B cell (primary cell): ENCODE measurements at regions not wholly inside any gene's neighbourhood (a gene's known extent, or its start where the extent isn't known, plus 50 kb on each side); places are given as distances from the start of the nearest gene placed in this dataset.

ENCODE experiments used
- ATAC-seq: fragments of 200-7000 bp; cut with Tn5 transposase; one replicate; pipeline ENCODE4 v1.10.0; 2021; ENCODE audit warnings: low read depth, mild to moderate bottlenecking, moderate number of reproducible peaks, moderate library complexity
- CTCF ChIA-PET: fragments of 350-600 bp; sonication (Branson Sonifier 250); formaldehyde crosslinking; loops from one replicate; lab custom pipeline; 2021; ENCODE audit warnings: antibody characterized with exemption, inconsistent platforms; lab: Charles Lee
- POLR2A ChIA-PET: fragments of 350-600 bp; sonication (Branson Sonifier 250); formaldehyde crosslinking; loops from one replicate; lab custom pipeline; 2021; ENCODE audit warnings: antibody characterized with exemption; lab: Charles Lee
- DNase-seq: peaks from one replicate; pipeline ENCODE4 v3.0.0; 2013
- H2AFZ ChIP-seq: 2 replicates; pipeline ENCODE4 v1.6.1; 2012; ENCODE audit warnings: mild to moderate bottlenecking, low read depth, low read length; ENCODE audit not compliant: insufficient read depth, poor library complexity, severe bottlenecking
- H3K27ac ChIP-seq, 2 donors: 1 replicate in 1 of 2; 2 replicates in 1 of 2; pipeline ENCODE4 v1.5.1; 2012 to 2013; ENCODE audit warnings: low read length in 2 of 2, mild to moderate bottlenecking in 2 of 2, moderate library complexity in 1 of 2
- H3K27me3 ChIP-seq, 4 experiments: fragments of 200-600 bp in 1 of 4; sonication (generic) in 1 of 4; replicated peaks in 1 of 4; 1 replicate in 2 of 4; 2 replicates in 2 of 4; pipeline versions ENCODE4 v1.6.1 to v1.7.0; 2013 to 2016; ENCODE audit warnings: low read length in 3 of 4, mild to moderate bottlenecking in 2 of 4, mixed read lengths in 1 of 4, moderate library complexity in 1 of 4; ENCODE audit not compliant: insufficient read depth in 4 of 4, control insufficient read depth in 3 of 4; ENCODE audit errors: control extremely low read depth in 1 of 4
- H3K36me3 ChIP-seq, 2 experiments: replicated peaks in 1 of 2; 1 replicate in 1 of 2; 2 replicates in 1 of 2; pipeline versions ENCODE4 v1.6.1 to v1.7.1; 2013; ENCODE audit warnings: low read length in 1 of 2; ENCODE audit not compliant: insufficient read depth in 2 of 2, control insufficient read depth in 1 of 2; ENCODE audit errors: control extremely low read depth in 1 of 2, extremely low read depth in 1 of 2
- H3K4me1 ChIP-seq, 2 donors: fragments of 200-600 bp in 1 of 2; sonication (generic) in 1 of 2; 1 replicate in 1 of 2; 2 replicates in 1 of 2; pipeline versions ENCODE4 v1.5.1 to v1.6.1; 2013 to 2017; ENCODE audit warnings: low read length in 2 of 2; ENCODE audit not compliant: control insufficient read depth in 2 of 2, insufficient read depth in 2 of 2
- H3K4me2 ChIP-seq: replicated peaks from 2 replicates; pipeline ENCODE3; 2012; ENCODE audit warnings: mild to moderate bottlenecking, low read depth, low read length; ENCODE audit not compliant: poor library complexity, severe bottlenecking
- H3K4me3 ChIP-seq, 5 experiments: fragments of 200-600 bp in 1 of 5; sonication (generic) in 1 of 5; 1 replicate in 3 of 5; 2 replicates in 2 of 5; pipeline versions ENCODE4 v1.5.1 to v1.7.0; 2011 to 2016; ENCODE audit warnings: low read length in 4 of 5, mild to moderate bottlenecking in 4 of 5, low read depth in 2 of 5, control low read depth in 1 of 5, moderate library complexity in 1 of 5; ENCODE audit not compliant: insufficient read depth in 1 of 5; ENCODE audit errors: control extremely low read depth in 1 of 5, extremely low read depth in 1 of 5
- H3K79me2 ChIP-seq: fragments of 200-600 bp; sonication (generic); one replicate; pipeline ENCODE4 v1.6.0; 2016; ENCODE audit warnings: low read length; ENCODE audit not compliant: control insufficient read depth, insufficient read depth
- H3K9ac ChIP-seq: fragments of 200-600 bp; sonication (generic); 2 replicates; pipeline ENCODE4 v1.6.1; 2017; ENCODE audit warnings: mild to moderate bottlenecking, low read length, moderate library complexity
- H3K9me3 ChIP-seq, 3 donors: one replicate each; pipeline versions ENCODE4 v1.6.1 to v1.7.1; 2013; ENCODE audit warnings: low read length in 2 of 3; ENCODE audit not compliant: control insufficient read depth in 2 of 3, insufficient read depth in 1 of 3; ENCODE audit errors: control extremely low read depth in 1 of 3
- H4K20me1 ChIP-seq: 2 replicates; pipeline ENCODE4 v1.6.0; 2012; ENCODE audit warnings: mild to moderate bottlenecking, low read length; ENCODE audit not compliant: insufficient read depth, control insufficient read depth, poor library complexity, severe bottlenecking
- H3K27ac Mint-ChIP-seq: one replicate; pipeline ENCODE4 v1.8.0; 2021; ENCODE audit warnings: mixed read lengths
- H3K27me3 Mint-ChIP-seq: one replicate; pipeline ENCODE4 v1.8.0; 2021; ENCODE audit warnings: mixed read lengths
- H3K4me1 Mint-ChIP-seq: one replicate; pipeline ENCODE4 v1.8.0; 2021; ENCODE audit warnings: mixed read lengths
- H3K4me3 Mint-ChIP-seq: one replicate; pipeline ENCODE4 v1.8.0; 2021; ENCODE audit warnings: mixed read lengths
- H3K9me3 Mint-ChIP-seq: one replicate; pipeline ENCODE4 v1.8.0; 2022; ENCODE audit warnings: mixed read lengths; ENCODE audit not compliant: insufficient read depth
- EZH2 ChIP-seq: IDR thresholded peaks from 2 replicates; pipeline ENCODE4 v1.6.1; 2012; ENCODE audit warnings: borderline replicate concordance, low read depth, mild to moderate bottlenecking, moderate library complexity, low read length; ENCODE audit not compliant: insufficient read depth, poor library complexity, severe bottlenecking
- WGBS: methylation state at CpG from one replicate; pipeline ENCODE4 v1.1.5; 2013; ENCODE audit warnings: missing lambda C conversion rate; ENCODE audit not compliant: insufficient coverage; 5-methylcytosine and 5-hydroxymethylcytosine counted together
- intact Hi-C: fragments of 100-400 bp; cut with micrococcal nuclease; formaldehyde crosslinking; loops from one replicate; pipeline ENCODE4 v1.10.0; 2022
- TF ChIP-seq, protein P1 (sequence below): fragments of 200-600 bp; IDR thresholded peaks from one replicate; pipeline ENCODE4 v1.8.0; 2022; ENCODE audit warnings: antibody characterized with exemption, mild to moderate bottlenecking

- Histone ChIP-seq H3K27ac (no peak overlapping the region), H3K9me3 (no peaks in the 10 kb centered on the region), H3K27me3 (peaks cover 0 to 15% (median 0%) of the 10 kb centered on the region in 4 experiments), H4K20me1 (no peaks in the 10 kb centered on the region), H3K4me3 (no peak overlapping the region), H3K4me2 (no peak overlapping the region), H3K79me2 (no peaks in the 10 kb centered on the region), H3K4me1 (no peaks in the 10 kb centered on the region), H2AFZ (no peak overlapping the region), H3K36me3 (no peaks in the 10 kb centered on the region), H3K9ac (no peak overlapping the region)
- Mint-ChIP-seq H3K4me1 (no peaks in the 10 kb centered on the region), H3K4me3 (no peak overlapping the region), H3K27ac (no peak overlapping the region), H3K27me3 (peaks cover 25% of the 10 kb centered on the region), H3K9me3 (no peaks in the 10 kb centered on the region)
- WGBS = 91% methylated on average over 14 of the region's 15 CpGs
- no peak for ATAC-seq
- no peak for DNase-seq
- CTCF ChIA-PET = no interaction called here
- intact Hi-C loops = no loop called here
- POLR2A ChIA-PET = no interaction called here
- TF ChIP-seq, protein P1, sequence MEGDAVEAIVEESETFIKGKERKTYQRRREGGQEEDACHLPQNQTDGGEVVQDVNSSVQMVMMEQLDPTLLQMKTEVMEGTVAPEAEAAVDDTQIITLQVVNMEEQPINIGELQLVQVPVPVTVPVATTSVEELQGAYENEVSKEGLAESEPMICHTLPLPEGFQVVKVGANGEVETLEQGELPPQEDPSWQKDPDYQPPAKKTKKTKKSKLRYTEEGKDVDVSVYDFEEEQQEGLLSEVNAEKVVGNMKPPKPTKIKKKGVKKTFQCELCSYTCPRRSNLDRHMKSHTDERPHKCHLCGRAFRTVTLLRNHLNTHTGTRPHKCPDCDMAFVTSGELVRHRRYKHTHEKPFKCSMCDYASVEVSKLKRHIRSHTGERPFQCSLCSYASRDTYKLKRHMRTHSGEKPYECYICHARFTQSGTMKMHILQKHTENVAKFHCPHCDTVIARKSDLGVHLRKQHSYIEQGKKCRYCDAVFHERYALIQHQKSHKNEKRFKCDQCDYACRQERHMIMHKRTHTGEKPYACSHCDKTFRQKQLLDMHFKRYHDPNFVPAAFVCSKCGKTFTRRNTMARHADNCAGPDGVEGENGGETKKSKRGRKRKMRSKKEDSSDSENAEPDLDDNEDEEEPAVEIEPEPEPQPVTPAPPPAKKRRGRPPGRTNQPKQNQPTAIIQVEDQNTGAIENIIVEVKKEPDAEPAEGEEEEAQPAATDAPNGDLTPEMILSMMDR = no peak
- TF ChIP-seq EZH2 = no peak
Observed at GRCh38 chr9:134969156-134970045, 51.7 kb upstream of the FCN1 start.

GRCh38 chr9:134970198-134970597 lies 52.5 kb upstream of the FCN1 start:
- DNase-seq (no peak), ATAC-seq (no peak)
- H3K4me1 Mint-ChIP-seq = no peaks in the 10 kb centered on the region
- peaks cover 0 to 11% (median 0%) of the 10 kb centered on the region in 4 experiments for H3K27me3 ChIP-seq
- no peaks in the 10 kb centered on the region for H3K9me3 ChIP-seq
- intact Hi-C loops = no loop called here
- no peak overlapping the region for H3K27ac ChIP-seq
- H3K9me3 Mint-ChIP-seq = no peaks in the 10 kb centered on the region
- no peaks in the 10 kb centered on the region for H3K36me3 ChIP-seq
- TF ChIP-seq EZH2 = no peak
- TF ChIP-seq, protein P1 = no peak
- ChIA-PET POLR2A (no interaction called here), CTCF (no interaction called here)
- H3K4me3 ChIP-seq = no peak overlapping the region
- no peaks in the 10 kb centered on the region for H4K20me1 ChIP-seq
- H3K4me2 ChIP-seq = no peak overlapping the region
- H3K79me2 ChIP-seq = no peaks in the 10 kb centered on the region
- H3K9ac ChIP-seq = no peak overlapping the region
- H3K4me1 ChIP-seq = no peaks in the 10 kb centered on the region
- H2AFZ ChIP-seq = no peak overlapping the region
- no peak overlapping the region for H3K27ac Mint-ChIP-seq
- H3K4me3 Mint-ChIP-seq = no peak overlapping the region
- WGBS = 99% methylated on average over 6 of the region's 6 CpGs
- H3K27me3 Mint-ChIP-seq = peaks cover 25% of the 10 kb centered on the region
